ENCODE measurements at regions not wholly inside any gene's neighbourhood (a gene's known extent, or its start where the extent isn't known, plus 50 kb on each side); places are given as distances from the start of the nearest gene placed in this dataset.
A peak's percentile ranks its signal among the peaks of the same experiment; 100 is the strongest.
"Not testable (repeated sequence)": the region's sequence is repeated elsewhere in the genome, so short reads cannot be mapped to it uniquely, and the experiment has no call there.

DNA sequence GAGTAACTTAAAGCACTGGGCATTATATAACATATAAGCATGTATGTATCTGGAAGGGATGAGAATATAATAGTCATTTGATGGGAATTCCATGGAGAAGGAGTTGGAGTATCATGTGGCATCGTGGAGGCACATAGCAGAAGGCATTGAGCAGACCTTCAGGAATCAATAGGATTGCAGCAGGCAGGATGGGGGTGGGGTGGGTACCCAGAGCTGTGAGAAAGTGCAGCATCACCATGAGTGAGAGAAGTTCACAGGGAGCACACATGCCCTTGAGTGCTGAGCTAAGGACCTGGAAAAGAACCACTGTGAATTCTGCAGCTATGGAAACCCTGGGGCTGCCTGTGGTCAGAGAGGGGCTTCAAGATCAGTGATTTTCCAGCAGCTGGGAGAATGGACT, 57.3 kb downstream of the MED10 start:
- DNase-seq, result no peak

DNA sequence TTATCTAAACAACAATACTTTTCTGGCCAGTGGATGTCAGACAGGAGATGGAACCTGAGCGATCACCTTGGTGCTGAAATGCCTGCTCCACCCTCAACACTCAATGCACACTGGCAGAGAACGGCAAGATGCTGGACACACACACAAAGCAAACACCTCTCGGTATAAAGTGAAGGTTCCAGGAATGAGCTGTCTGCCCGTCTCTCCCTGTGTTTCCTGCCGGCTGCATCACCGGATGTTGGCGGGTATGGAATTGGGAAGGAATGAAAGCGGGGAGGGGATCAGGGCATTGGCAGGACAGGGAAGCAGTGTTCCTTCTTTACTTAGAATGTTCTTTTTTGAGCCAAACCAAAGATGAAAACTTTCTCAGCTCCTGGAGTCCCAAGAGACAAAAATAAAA, 59.2 kb downstream of the MED10 start:
- DNase-seq, result no peak

DNA sequence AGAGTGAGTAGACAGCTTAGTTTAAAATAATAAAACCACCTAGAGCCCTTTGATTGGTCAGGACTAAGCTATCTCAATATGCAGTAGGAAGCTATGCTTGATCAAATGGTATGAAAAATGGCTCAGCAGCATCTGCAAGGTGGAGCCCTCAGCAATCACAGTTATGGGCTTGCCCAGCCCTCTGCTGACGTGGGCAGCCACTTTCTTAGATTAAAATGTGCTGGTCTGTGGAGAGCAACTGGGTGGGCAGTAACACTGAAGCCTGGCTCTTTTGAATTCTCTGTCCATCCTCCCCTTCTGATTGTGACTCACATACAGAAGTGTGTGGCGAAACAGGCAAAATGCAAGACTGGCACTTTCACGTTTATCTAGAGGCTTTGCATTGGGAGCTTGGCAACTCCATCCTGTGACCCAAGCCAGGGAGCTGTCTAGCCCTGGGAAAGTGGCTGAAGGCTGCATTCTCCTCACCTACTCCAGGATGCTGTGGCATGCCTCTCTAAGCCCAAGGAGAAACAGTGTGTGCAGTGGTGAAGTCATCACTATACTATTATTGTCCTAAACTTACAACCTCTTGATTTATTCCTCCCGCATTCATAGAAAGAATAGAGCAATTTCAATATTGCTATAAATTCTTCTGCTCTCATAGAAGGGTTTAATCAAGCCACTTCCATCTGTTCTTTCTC, 61.1 kb downstream of the MED10 start:
- no peak for DNase-seq

DNA sequence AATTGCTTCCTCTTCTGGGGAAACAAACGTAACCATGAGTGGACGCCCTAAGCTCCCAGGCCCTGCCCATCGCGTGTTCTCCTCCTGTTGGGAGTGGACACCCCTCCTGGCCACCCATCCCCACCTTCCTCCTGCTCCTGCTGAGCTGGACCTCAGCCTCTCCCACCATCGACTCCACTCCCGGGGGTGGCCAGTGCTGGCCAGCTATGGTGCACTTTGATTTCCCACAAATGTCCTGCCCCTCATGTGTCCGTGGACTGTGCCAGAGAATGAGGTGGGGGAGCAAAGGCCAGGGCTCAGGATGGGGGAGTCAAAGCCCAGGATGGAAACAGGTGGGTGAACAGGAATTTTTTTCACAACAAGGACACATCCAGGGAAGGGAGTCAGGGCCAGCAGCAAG, 62.8 kb downstream of the MED10 start:
- DNase-seq, result no peak

DNA sequence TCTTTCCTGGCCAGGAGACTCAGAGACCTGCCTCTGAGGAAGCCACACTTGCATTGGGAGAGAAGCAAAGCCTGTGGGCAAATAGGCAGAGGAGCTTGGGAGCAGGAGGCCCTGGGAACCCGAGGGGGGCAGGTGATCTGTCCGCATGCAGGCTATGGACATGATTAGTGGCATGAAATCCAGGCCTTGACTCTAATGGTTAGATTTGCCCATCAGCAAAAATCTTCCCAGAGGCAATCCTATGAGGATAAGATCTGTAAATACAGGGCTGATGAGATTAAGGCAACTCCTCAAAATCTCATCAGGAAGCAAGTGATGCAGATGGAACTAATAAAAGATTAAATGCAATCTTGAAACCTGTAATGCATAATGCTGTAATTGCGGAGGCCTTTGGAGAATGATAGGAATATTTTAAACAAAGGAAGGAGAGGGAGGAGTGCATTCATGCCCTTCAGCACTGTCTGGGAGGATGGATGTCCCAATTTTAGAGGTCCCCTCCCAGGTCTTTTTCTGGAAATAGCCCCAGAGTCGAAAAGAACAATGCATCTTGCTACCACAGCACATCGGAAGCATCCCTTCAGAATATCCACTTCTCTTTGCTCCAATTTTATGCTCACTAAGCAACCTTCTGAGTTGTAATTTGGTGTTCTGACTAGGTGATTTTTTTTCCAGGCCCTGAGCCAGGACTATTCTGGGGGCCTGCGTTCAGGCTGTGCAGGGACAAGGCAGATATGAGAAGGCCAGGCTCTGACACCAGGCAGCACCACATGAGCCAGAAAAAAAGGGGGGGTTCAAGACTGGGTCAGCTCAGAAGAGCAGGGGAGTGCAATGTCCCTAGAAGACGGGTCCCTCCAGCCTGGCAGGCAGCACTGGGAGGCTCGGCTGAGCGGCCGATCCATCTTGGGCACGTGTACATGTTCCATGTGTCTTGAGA, 66.5 kb downstream of the MED10 start:
- no peak for DNase-seq

DNA sequence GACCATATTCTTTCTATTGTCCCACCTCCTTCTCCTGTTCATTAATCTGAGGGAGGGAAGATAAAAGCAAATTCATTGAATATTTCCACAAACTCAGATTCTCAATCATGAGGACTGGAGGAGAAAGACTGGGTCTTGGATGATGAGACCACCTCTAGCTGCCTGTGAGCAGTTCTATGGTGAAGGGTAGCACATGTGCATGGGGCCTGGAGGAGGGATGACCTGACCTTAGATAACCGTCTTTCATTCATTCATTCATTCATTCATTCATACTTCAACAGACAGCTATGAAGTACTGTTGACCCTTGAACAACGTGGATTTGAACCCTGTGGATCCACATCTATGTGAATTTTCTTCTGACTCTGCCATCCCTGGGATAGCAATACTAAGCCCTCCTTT, 68.4 kb downstream of the MED10 start:
- DNase-seq, result no peak

DNA sequence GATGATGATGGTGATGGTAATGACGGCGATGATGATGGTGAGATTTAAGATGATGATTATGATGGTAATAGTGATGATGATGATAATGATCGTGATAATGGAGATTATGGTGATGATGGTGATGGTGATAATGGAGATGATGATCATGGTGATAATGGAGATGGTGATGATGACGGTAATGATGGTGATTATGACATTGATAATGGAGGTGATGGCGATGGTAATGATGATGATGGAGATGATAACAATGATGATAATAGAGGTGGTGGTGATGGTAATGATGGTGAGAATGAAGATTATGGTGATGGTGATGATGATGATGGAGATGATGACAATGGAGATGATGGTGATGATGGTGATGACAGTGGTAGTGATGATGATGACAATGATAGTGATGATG, 69.7 kb downstream of the MED10 start:
- no peak for DNase-seq

DNA sequence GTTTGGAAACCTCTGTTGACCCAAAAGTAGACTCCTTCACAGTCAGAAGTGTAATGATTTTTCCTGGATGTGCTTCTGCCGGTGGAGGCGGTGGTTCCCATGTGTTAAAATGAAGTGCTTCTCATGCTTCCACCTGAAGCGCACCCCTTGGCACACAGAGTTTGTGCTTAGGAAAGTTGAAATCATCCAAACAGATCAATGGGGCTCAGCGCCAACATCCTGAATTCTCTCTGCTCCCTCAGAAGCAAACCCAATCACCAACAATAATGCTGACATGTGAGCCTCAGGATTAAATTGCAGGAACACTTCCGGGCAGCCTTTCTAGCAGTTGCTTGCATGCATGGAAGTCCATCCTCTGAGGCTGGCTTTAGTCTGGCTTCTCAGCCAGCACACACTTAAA, 71.0 kb downstream of the MED10 start:
- no peak for DNase-seq

DNA sequence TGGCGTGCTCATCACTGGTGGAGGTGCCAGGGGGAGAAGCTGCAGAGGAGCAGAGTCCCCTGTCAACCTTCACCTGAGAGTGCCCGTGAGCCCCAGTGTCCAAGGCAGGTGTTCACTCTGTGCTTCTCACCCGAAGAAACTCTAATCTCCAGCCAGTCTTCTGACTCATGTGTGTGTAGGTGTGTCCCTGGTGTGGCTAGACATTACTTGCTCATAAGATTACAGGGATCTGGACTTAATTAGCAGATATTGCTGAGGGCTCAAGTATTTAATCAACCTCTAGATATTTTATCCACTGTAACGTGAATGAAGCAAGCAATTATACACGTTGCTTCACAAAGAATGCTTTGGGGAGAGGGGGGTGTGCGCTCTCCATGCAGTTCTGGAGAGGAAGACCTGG, 72.5 kb downstream of the MED10 start:
- no peak for DNase-seq

DNA sequence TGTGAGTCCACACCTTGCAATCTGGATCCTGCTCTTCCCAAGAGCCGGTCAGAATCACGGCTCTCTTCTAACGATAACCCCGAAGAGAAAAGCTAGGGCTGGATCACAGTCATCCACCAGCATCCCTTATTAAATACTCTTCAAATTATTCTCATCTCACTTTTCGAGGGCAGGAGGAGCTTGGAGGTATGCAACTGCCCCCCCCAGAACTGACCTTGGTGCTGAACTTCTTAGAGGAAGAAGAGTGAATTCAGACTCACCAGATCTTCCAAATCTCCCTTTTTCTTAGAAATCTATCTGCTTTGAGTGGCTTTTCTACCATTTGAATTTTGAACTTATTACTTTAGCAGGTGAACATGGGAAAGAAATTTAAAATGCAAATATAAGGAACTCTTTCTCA, 75.7 kb downstream of the MED10 start:
- no peak for DNase-seq

DNA sequence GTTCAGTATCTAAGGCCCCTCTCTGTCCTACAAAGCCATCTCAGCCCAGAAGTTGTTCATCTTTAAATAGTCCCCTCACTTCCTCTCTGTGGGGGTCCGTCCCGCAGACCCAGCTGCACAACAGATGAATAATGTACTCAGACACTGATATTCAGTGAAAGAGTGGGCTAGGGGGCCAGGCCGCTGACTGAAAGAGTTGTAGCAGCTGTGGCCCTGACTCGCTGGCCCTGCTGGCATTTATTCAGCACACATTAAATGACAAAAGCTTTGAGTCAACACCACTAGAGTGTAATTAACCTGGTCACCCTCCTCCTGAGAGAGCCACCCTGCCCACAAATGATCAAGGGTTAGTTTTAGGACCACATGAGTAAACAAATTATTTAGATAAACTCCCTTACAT, 76.3 kb downstream of the MED10 start:
- no peak for DNase-seq

DNA sequence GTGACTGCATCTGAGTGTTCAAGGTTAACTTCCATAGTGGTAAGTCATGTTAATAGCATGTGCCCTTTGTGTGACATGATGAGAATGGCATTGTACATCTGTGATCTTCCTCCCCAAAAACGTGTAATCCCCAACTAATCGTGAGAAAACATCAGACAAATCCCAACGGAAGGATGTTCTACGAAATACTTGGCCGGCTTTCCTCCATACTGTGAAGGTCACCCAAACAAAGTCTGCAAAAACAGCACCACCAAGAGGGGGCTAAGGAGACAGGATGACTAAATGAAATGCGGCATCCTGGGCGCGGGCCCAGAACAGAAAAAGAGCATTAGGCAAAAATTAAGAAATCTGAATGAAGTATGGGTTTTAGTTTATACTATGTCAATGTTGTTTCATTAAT, 81.8 kb downstream of the MED10 start:
- DNase-seq, result no peak

DNA sequence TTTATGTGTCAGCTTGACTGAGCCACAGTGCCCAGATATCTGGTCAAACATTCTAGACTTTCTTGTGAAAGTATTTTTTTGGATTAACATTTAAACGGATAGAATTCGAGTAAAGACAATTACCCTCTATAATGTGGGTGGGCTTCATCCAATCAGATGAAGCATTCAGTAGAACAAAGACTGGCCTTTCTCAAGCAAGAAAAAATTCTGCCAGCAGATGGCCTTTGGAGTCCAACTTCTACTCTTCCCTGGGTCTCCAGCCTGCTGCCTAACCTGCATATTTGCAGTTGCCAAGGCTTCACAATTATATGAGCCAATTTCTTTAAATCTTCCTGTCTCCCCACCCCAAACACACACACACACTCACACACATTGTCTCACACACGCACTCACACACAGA, 86.4 kb downstream of the MED10 start:
- peak; percentile 20 for DNase-seq

DNA sequence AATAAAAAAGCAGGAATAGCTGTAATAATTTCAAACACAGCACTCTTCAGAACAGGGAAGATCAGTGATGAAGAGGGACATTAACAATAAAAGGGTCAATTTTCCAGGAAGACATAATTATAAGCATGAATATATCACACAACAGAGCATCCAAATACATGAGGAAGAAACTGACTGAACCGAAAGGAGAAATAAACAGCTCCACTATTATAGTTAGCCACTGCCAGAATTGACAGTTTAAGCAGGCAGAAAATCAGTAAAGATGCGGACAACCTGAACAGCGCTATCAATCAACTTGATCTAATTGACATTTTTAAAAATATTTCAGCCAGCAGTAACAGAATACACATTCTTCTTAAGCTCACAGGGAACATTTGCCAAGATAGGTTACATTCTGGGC, 89.1 kb downstream of the MED10 start:
- DNase-seq, result no peak

DNA sequence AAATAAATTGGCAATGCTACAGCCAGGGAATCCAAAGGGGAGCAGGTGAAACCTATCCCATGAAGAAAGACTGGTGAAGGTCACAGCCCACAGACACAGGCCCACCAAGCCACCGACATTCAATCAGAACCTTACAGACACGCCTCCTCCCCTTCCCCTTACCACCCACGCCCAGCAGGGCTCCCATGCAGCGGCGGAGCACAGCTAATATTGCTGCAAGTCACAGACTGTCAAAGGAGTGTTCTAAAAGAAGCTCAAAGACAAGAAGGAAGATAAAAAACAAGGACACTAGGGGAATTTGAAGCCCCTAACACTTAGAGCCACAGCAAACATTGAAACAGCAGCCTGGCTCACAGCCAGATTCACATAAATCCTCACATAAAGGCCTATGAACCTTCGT, 91.2 kb downstream of the MED10 start:
- no peak for DNase-seq

DNA sequence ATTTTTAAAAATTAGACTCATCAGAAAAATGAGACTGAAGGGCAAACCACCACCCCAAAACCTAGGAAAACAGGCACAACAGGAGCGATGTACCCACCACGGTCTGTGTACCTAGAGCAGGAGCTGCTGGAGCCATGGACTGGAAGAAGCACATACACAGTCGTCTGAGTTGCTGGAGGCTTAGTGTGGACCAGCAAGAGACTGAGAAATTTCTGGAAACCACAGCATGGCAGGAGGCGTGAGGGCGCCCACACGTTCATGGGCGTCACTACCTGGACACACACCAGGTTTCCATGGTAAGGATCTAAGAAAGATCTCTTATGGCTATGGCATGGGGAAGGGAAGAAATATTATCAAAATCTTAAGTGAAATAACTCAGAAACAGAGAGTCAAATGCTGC, 91.9 kb downstream of the MED10 start:
- no peak for DNase-seq

DNA sequence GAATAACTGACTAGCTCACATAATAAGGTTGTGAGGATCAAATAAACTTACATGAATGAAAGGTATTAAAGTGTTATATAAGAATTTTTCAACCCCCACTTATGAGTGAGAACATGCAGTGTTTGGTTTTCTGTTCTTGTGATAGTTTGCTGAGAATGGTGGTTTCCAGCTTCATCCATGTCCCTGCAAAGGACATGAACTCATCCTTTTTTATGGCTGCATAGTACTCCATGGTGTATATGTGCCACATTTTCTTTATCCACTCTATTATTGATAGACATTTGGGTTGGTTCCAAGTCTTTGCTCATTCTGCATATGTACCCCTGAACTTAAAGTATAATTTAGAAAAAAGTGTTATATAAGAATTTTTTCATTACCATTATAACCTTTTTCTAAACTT, 93.9 kb downstream of the MED10 start:
- DNase-seq, result not testable (repeated sequence)

DNA sequence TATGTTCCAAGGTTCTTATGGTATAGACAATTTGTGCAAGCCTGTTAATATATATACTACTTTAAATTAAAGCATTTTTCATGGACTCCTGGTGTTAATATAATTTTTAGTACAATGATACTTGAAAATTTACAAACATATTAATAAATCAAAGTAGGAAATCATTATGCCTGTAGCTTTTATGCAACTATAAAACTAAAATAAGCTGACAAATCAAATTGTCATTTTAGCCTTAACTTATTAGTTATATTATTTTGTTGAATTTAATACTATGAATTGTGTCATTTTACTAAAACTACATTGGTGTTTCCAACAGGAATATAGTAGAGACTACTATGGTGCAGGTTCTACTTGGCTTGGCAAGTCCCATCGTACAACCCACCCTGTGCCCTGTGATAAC, 96.0 kb downstream of the MED10 start:
- DNase-seq, result no peak

DNA sequence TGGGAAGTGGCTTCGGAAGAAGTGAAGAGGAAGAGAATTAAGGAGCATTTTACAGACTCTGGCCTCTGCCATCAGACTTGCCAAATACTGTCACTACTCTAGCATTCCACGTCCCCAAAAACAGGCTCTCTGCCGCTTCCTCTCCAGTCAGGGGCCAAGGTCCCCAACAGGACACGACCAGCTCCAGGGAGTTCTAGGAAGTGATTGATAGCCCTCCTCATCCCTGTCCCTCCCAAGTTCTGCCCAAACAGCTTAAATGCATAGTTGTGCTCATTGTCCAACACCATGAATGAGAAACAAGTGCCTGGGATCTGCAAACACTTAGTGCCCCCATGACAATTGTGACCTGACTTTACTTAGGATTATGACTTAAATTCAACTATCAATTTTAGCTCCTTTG, 96.5 kb downstream of the MED10 start:
- no peak for DNase-seq

DNA sequence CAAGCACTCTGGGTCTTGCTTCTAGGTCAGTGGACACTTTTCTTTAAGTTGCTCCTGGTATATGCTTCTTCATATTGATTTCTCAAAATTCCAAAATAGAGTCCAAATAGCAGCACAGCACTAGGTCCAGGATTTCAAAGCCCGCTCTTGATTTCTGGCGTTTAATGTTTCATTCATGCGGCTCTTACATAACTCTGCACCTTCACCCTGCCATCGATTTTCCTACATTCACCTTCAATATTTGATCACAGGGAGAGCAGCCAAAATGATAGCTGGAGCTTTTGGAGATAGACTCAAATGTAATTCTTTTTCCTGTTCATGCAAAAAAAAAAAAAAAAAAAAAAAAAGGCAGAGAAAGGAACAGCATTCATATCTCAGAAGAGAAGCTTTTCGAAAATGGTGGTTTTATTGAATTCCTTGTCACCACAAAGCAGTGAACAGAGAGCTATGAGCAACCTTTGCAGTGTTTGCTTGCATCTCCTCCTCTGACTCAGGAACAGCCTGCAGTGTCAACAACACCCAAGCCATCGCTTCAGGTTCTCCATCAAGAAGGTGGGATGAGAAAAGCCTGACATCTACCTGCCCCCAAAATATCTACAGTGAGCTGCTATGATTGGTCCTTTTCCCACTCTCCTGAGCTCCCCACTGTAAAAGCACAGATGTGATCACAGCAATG, 97.8 kb downstream of the MED10 start:
- no peak for DNase-seq

DNA sequence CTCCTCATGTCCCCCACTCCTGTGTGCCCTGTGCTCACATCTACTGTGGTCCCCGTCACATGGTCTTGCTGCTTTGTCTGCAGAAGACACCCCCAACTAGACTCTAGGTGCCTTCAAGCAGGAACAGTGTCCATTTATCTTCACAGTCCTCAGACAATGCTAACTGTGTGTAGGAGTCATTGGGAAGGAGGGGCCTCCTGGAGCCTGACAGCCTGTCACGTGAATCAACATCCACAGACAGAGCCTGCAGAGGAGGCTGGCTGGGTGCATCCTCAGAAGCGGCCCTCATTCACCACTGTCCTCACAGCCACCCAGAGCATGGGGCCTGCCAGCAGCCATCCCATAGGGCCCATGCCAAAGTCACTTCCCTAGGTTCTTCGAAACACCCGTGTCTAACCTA, 98.7 kb downstream of the MED10 start:
- DNase-seq, result no peak

DNA sequence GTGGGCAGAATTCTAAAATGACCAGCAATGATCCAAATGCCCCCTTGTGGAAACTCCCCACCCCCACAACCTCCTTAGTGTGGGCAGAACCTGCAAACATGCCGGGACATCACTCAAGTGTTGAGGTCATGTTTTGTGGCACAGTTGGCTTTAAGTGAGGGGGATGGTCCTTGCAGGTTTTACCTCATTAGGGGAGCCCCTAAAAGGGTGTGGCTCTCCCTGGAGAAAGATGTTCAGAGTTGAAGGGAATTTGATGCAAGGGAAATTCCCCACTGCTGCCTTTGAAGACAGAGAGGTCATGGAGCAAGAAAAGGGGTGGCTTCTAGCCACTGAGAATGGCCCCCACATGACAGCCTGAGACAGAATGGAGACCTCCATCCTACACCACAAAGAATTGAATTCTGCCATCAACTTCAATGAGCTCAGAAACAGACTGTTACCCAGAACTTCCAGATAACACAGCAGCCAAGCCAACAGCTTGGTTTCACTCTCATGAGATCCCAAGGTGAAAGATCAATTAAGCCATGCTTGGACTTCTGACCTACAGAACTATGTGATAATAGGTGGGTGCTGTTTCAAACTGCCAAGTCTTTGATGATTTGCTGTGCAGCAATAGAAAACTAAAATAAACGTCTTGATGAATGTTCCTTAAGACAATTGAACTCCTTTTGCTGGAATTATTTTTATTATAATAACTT, 103.4 kb downstream of the MED10 start:
- no peak for DNase-seq

DNA sequence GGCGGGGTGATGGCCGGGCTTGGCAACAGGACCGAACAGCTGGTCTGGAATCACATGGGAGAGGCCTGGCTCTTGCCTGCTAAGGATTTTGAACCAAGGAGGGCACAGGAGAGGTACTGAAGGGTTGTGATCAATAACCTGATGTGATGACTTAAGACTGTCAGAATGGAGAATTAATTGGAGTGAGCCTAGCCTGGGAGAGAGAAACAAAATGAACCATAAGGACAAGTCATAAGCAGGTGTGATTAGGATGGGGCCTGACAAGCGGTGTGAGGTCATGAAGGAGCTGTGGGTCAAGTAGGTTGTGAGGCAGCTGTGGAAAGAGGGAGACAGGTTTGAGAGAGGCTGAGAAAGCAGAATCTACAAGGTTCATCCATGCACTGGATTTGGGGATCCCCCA, 104.6 kb downstream of the MED10 start:
- no peak for DNase-seq
